Vagina (tissue), 2 donors: ENCODE measurements at regions not wholly inside any gene's neighbourhood (a gene's known extent, or its start where the extent isn't known, plus 50 kb on each side); places are given as distances from the start of the nearest gene placed in this dataset.

ENCODE experiments used
- DNase-seq, 2 donors: peaks; one replicate each; pipeline ENCODE4 v3.0.0-alpha.2; 2017; ENCODE audit errors: extremely low spot score in 2 of 2
- H3K27ac ChIP-seq: fragments of 200-600 bp; sonication (generic); one replicate; pipeline ENCODE4 v1.5.1; 2019
- H3K27me3 ChIP-seq: fragments of 200-600 bp; sonication (generic); one replicate; pipeline ENCODE4 v1.5.1; 2019
- H3K36me3 ChIP-seq, 2 donors: fragments of 200-600 bp; sonication (generic); one replicate each; pipeline ENCODE4 v1.5.1; 2017 to 2019
- H3K4me1 ChIP-seq: fragments of 200-600 bp; sonication (generic); one replicate; pipeline ENCODE4 v1.5.1; 2019
- H3K4me3 ChIP-seq, 2 donors: fragments of 200-600 bp; sonication (generic); 1 replicate in 1 of 2; 2 replicates in 1 of 2; pipeline ENCODE4 v1.5.1; 2016 to 2019
- H3K9me3 ChIP-seq: fragments of 200-600 bp; sonication (generic); one replicate; pipeline ENCODE4 v1.5.1; 2019
- CTCF ChIP-seq, 3 experiments: fragments of 450-650 bp in 2 of 3; fragments of 200-600 bp in 1 of 3; sonication (generic) in 1 of 3; IDR thresholded peaks; one replicate each; pipeline ENCODE4 v1.5.1; 2017 to 2019; ENCODE audit warnings: antibody characterized with exemption in 3 of 3, mild to moderate bottlenecking in 2 of 3, moderate library complexity in 2 of 3
- POLR2A ChIP-seq, 2 donors: fragments of 450-650 bp; IDR thresholded peaks; one replicate each; pipeline ENCODE4 v1.6.1; 2017; ENCODE audit warnings: antibody characterized with exemption in 2 of 2, mild to moderate bottlenecking in 2 of 2, moderate library complexity in 2 of 2
- POLR2AphosphoS5 ChIP-seq, 2 donors: sonication (generic); formaldehyde crosslinking; IDR thresholded peaks; one replicate each; pipeline ENCODE4 v1.9.0; 2017; ENCODE audit warnings: antibody characterized with exemption in 2 of 2, mild to moderate bottlenecking in 2 of 2, low read depth in 1 of 2; ENCODE audit not compliant: insufficient read depth in 1 of 2
- intact Hi-C: fragments of 100-400 bp; cut with DNase I; formaldehyde crosslinking; loops from one replicate; pipeline ENCODE4 v1.15.1; 2023

- intact Hi-C loops: no loop called here
- H3K9me3 ChIP-seq: no peaks in the 10 kb centered on the region
- H3K27me3 ChIP-seq: no peaks in the 10 kb centered on the region
- H3K27ac ChIP-seq: no peak overlapping the region
- H3K4me1 ChIP-seq: no peaks in the 10 kb centered on the region
- no peaks in the 10 kb centered on the region for H3K36me3 ChIP-seq
- H3K4me3 ChIP-seq: no peak overlapping the region
- TF ChIP-seq POLR2A (IDR thresholded peaks at IDR 0.05) (no peak), POLR2AphosphoS5 (IDR thresholded peaks at IDR 0.05; ENCODE audit: insufficient read depth in 1 of 2, low read depth in 1 of 2) (no peak)
- no peak for DNase-seq
Observed at GRCh38 chr6:7664003-7664402, 61.9 kb upstream of the BMP6 start.

GRCh38 chr6:7668936-7669335, 57.0 kb upstream of the BMP6 start:
- DNase-seq: no peak
- TF ChIP-seq POLR2AphosphoS5 (IDR thresholded peaks at IDR 0.05; ENCODE audit: insufficient read depth in 1 of 2, low read depth in 1 of 2) (no peak), CTCF (IDR thresholded peaks at IDR 0.05) (no peak), POLR2A (IDR thresholded peaks at IDR 0.05) (no peak)
- no peaks in the 10 kb centered on the region for H3K36me3 ChIP-seq
- H3K27ac ChIP-seq: no peak overlapping the region
- peaks cover 14% of the 10 kb centered on the region for H3K4me1 ChIP-seq
- no peaks in the 10 kb centered on the region for H3K27me3 ChIP-seq
- no peak overlapping the region for H3K4me3 ChIP-seq
- intact Hi-C loops: no loop called here
- no peaks in the 10 kb centered on the region for H3K9me3 ChIP-seq

GRCh38 chr6:7669742-7670141, 56.2 kb upstream of the BMP6 start:
- Histone ChIP-seq H3K4me3 (no peak overlapping the region), H3K9me3 (no peaks in the 10 kb centered on the region), H3K36me3 (no peaks in the 10 kb centered on the region), H3K27me3 (no peaks in the 10 kb centered on the region), H3K27ac (no peak overlapping the region), H3K4me1 (peaks cover 14% of the 10 kb centered on the region)
- no peak for TF ChIP-seq POLR2A (IDR thresholded peaks at IDR 0.05)
- no peak for DNase-seq
- intact Hi-C loops: no loop called here

GRCh38 chr6:7671076-7671475, 54.8 kb upstream of the BMP6 start:
- H3K27ac ChIP-seq: no peak overlapping the region
- intact Hi-C loops: no loop called here

GRCh38 chr6:7671581-7671980, 54.3 kb upstream of the BMP6 start:
- Histone ChIP-seq H3K36me3 (no peaks in the 10 kb centered on the region), H3K27me3 (no peaks in the 10 kb centered on the region), H3K4me3 (no peak overlapping the region), H3K9me3 (no peaks in the 10 kb centered on the region), H3K27ac (no peak overlapping the region), H3K4me1 (peaks cover 14% of the 10 kb centered on the region)
- no peak for DNase-seq
- TF ChIP-seq POLR2A (IDR thresholded peaks at IDR 0.05): no peak
- no peak for TF ChIP-seq POLR2AphosphoS5 (IDR thresholded peaks at IDR 0.05; ENCODE audit: insufficient read depth in 1 of 2, low read depth in 1 of 2)
- TF ChIP-seq CTCF (IDR thresholded peaks at IDR 0.05): no peak
- intact Hi-C loops: no loop called here

More at GRCh38 chr6:7671076-7671475, 54.8 kb upstream of the BMP6 start:
- TF ChIP-seq POLR2A (IDR thresholded peaks at IDR 0.05): no peak
- TF ChIP-seq CTCF (IDR thresholded peaks at IDR 0.05): no peak
- TF ChIP-seq POLR2AphosphoS5 (IDR thresholded peaks at IDR 0.05; ENCODE audit: insufficient read depth in 1 of 2, low read depth in 1 of 2): no peak
- no peak for DNase-seq
- H3K4me1 ChIP-seq: peaks cover 14% of the 10 kb centered on the region
- no peaks in the 10 kb centered on the region for H3K27me3 ChIP-seq
- no peaks in the 10 kb centered on the region for H3K36me3 ChIP-seq
- no peak overlapping the region for H3K4me3 ChIP-seq
- H3K9me3 ChIP-seq: no peaks in the 10 kb centered on the region

- no peaks in the 10 kb centered on the region for H3K27me3 ChIP-seq
- H3K9me3 ChIP-seq: no peaks in the 10 kb centered on the region
- H3K4me3 ChIP-seq: peak overlapping the region; percentile 8 to 24
- intact Hi-C loops: no loop called here
- TF ChIP-seq CTCF (IDR thresholded peaks at IDR 0.05) (no peak), POLR2A (IDR thresholded peaks at IDR 0.05) (no peak), POLR2AphosphoS5 (IDR thresholded peaks at IDR 0.05; ENCODE audit: insufficient read depth in 1 of 2, low read depth in 1 of 2) (no peak)
- DNase-seq: no peak
- H3K36me3 ChIP-seq: no peaks in the 10 kb centered on the region
- H3K27ac ChIP-seq: no peak overlapping the region
- H3K4me1 ChIP-seq: peaks cover 14% of the 10 kb centered on the region
Observed at GRCh38 chr6:7672066-7673062, 53.5 kb upstream of the BMP6 start.
